Lower leg skin (tissue), 3 donors: ENCODE measurements at regions not wholly inside any gene's neighbourhood (a gene's known extent, or its start where the extent isn't known, plus 50 kb on each side); places are given as distances from the start of the nearest gene placed in this dataset.

ENCODE experiments used
- CTCF ChIP-seq, 3 donors: fragments of 450-650 bp; IDR thresholded peaks; one replicate each; pipeline ENCODE4 v1.5.1; 2016; ENCODE audit warnings: antibody characterized with exemption in 3 of 3, mild to moderate bottlenecking in 3 of 3, moderate library complexity in 2 of 3
- POLR2A ChIP-seq, 2 donors: fragments of 450-650 bp; IDR thresholded peaks; one replicate each; pipeline ENCODE4 v1.6.1; 2016 to 2017; ENCODE audit warnings: antibody characterized with exemption in 2 of 2, mild to moderate bottlenecking in 1 of 2, moderate library complexity in 1 of 2

GRCh38 chr12:58414398-58414871 is 473.1 kb downstream of the ATP23 start:
- TF ChIP-seq CTCF (IDR thresholded peaks at IDR 0.05) = no peak
- no peak for TF ChIP-seq POLR2A (IDR thresholded peaks at IDR 0.05)
